NCI-H2107 (cell line): ENCODE measurements at regions not wholly inside any gene's neighbourhood (a gene's known extent, or its start where the extent isn't known, plus 50 kb on each side); places are given as distances from the start of the nearest gene placed in this dataset.

Experiments used
- DNase-seq: peaks from one replicate; lab custom pipeline; 2025; lab: John Stamatoyannopoulos, UW

DNA sequence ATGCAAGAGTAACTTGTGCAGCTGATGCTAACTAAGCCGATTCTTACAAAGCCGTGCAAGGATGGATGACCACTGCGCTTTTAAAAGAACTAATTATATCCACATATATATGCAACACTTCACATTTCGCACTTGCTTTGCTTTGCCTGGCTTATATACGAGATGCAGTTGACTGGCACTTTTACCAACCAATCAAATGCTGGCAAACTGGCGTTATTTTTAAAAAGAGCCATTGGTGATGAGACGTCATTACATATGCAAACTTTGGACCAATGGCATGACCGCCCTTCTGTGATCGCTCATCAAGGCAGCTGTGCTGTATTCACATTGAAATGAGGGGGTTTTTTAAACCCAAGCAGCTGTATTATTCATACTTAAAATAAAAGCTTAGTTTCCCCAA is 1147.7 kb upstream of the WWC1 start:
- DNase-seq: no peak

DNA sequence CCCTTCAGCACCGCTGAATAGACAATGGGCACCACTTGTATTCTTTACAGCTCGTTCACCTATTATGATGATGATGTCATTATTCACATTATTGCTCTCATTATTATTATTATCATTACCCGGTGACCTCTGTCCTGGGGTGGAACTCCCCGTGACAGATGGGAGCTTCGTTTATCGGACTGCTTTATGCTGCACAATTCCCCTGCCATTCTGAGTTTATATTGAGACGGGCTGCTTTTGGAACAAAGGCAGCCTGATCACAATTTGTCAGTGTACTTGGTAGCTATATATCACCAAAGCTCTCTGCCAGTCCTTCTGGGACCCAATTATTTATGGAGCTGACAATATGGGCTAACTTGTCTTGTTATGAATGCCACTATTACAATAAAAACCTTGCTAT is 1145.6 kb upstream of the WWC1 start:
- no peak for DNase-seq

DNA sequence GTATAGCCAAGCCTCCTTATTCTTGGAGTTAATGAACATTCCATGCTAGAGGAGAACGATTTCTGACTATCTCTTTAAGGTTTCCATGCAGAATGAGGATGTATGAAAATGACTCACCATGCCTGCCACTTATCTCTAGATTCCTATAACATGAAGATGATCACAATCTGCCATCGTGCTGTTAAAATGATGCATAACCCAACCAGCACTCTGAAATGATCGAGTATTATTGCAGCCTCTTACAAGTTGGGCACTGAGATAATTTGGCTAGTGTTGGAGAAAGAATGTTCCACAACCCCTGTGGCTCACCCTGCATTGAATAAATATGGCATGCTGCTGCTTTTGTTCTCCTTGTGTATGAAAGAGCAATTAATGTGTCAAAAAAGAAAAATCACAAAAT is 1143.6 kb upstream of the WWC1 start:
- DNase-seq: no peak

DNA sequence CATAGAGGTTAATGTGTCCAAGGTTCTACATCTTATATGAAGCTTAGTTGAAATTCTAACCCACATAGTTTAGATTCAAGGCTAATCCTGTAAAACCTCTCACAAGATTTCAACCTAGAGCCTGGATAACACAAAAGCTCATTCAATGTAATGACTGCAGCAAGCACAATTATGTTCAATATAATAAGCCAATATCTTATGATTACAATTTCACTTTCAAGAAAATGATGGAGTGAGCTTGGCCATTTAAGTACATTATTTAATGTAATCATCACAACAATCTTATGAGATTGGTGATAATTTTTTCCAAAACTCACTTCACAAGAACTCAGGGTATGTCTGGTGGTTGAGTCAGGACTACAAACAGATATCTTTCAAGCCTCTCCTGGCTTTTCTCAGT is 1140.8 kb upstream of the WWC1 start:
- no peak for DNase-seq

DNA sequence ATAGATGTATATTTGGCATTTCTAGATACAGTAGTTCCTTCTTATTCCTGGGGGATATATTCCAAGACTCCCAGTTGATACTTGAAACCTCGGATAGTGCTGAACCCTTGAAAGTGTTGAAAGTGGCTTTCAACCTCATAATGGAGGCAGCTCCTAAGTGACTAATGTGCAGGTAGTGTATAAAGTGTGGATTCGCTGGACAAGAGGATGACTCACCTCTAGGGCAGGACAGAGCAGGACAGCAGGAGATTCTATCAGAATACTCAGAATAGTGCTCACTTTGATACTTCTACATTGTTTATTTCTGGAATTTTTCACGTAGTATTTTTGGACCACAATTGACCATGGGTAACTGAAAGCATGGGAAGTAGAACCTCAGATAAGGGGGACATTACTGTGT is 1138.9 kb upstream of the WWC1 start:
- DNase-seq: no peak

DNA sequence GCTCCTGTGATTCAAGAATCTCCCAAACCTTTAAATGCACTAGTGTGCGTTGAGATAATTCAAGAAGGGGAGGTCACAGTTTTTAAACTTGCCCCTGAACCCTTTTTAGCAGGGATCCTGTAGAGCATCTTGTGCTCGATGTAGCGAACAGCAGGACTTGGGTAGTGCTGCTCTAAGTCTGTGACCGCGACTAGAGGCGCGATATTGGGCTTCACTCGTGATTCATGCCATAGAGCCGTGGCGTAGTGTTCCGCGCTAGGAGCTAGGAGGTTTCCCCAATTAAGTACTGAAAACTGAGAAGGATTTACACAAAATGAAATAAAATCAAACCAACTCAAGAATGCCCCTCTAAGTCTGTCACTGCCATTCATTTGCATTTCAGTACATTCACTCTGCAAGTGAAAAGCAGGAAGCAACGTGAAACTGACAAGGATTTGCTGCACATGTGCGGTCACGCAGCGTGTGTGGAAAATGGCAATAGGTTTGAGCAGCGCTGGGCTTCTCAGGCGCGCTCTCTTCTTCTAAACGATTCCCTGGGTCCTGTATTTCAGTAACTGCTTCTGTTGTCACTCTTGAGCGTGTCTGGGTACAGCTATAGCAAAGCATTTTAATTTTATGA is 1135.9 kb upstream of the WWC1 start:
- no peak for DNase-seq

DNA sequence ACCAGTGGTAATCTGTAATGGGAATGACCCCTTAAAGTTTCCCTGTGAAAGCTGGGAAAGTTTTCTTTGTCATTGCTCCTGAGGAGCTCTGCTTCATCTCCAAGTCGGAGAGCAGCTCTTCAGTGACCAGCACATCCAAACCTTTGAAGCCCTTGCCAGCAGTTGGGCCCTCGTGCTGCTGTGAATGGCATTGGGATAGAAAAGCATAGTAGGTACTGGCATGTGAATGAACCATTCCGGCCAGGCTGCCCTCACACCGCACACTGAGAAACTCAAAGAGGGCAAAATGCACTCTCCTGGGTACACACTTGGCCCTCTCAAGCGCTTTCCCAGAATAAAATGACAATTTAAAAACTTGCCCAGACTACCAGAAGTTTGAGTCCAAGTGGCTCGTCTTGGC is 1135.0 kb upstream of the WWC1 start:
- DNase-seq: no peak

DNA sequence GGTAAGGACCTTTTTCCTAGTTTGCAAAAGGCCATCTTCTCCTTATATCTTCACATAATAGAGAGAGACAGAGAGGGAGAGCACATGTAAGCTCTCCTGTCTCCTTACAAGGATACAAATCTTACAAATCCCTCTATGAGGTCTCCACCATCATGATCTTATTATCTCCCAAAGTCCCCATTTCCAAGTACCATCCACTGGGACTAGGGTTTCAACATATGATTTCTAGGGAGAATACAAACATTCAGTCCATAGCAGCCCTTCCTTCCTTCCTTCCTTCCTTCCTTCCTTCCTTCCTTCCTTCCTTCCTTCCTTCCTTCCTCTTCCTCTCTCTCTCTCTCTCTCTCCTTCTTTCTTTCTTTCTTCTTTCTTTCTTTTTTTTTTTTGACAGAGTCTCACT is 1132.9 kb upstream of the WWC1 start:
- DNase-seq: no peak

DNA sequence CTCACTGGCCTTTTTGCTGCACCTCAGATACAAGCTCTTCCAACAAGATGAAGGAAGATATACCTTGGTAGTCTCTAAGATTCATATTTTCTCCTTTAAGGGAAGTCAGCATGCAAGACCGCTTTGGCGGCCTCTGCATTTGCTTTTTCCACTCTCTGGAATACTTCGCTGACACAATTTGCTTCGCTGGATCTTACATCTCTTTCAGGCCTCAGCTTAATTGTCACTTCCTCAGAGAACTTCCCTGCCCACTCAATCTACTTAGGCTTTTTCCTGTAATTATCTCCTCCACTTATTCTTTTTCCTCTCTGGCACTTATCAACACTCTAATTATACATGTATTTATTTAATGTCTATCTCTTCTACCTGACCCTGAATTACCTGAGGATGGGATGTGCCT is 1131.1 kb upstream of the WWC1 start:
- DNase-seq: no peak

DNA sequence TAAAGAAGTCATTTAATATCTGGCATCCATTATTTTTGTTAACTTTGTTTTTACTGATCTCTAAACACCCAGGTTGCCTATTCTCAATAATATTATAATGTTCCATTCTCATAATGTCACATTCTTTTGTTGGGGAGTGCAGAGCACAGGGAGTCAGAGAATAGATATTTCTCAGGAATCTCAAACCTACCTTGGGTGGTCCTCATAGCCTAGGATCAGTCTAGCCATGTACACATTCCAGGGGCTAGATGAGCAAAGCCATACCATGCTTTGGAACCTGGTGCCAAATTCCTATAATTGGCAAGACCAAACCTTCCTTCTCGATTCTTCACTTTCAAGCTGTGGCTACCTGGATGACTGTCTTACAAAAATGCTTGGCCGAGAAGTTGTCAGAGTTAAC is 1124.7 kb upstream of the WWC1 start:
- no peak for DNase-seq

DNA sequence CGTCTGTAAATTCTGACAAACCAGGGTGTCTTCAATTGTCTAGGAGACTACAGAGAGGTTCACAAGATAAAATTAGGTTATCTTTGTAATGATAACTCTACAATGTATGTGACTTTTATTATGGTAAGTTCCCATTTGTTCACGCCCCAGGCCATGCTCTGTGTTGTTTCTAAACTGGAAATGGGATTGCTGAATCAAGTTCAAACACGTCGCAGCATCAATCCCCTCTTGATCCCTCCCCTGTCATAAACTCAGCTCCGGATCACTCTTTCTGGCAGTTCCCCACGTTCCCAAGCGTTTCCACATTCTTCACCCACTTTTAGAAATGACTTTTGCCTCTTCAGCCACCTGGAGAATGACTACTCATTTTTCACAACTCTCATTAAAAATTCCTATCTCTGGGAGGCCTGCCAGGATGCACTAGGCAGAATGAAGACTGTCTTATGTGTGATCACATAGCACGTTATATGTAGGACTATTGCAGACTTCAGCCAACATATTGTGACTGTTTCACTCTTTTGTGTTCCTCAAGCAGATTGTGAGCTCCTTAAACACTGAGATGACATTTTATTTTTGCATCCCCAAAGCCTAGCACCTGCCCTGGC is 1124.2 kb upstream of the WWC1 start:
- no peak for DNase-seq

DNA sequence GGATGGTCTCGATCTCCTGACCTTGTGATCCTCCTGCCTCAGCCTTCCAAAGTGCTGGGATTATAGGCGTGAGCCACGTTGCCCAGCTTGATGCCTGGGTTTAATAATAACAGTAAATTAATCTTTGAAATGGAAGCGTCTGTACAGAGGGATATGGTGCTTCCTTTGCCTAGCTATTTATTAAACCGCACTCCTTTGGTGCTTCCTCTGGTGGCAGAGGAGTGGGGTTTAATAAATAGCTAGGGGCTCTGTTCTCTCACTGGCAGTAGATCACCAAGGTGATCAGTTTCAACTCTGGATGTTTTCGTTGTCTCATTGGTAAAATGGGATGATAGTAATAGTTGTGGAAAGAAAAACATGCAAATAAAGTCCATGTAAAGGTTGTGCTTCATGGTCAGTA is 1122.5 kb upstream of the WWC1 start:
- DNase-seq: no peak

DNA sequence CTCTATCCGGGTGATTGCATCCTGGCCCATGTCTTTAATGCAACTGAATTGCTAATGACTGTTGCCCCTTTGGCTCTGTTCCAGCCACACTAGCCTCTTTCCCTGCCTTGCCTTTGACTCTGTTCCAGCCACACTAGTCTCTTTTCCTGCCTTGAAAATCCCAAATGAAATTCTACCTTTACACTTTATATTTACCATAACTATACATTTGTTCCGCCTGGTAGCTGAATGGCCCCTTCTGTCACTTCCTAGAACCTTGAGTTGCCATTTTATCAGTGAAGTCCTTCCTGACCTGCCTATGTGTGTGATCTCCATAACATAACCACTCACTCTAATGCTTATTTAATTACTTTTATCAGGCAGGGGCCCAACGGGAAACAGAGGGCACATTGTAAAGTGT is 1120.4 kb upstream of the WWC1 start:
- DNase-seq: no peak

DNA sequence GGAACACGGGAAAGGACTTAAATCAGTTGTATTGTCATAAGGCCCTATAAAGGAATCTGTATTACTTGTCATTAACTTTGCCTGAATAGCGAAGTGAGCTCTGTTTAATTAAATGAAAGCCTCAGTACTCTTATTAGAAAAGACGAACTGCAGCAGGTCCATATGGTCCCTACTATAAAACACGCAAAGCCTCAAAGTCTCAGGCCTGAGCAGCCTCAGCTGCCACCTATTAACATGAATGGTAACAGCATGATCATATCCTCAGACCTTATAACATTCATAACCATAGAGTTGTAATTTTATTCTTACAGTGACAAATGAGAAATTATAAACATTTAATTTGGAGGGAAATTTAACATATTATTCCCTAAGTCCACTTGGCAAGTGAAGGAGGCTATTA is 1113.7 kb upstream of the WWC1 start:
- DNase-seq: no peak

DNA sequence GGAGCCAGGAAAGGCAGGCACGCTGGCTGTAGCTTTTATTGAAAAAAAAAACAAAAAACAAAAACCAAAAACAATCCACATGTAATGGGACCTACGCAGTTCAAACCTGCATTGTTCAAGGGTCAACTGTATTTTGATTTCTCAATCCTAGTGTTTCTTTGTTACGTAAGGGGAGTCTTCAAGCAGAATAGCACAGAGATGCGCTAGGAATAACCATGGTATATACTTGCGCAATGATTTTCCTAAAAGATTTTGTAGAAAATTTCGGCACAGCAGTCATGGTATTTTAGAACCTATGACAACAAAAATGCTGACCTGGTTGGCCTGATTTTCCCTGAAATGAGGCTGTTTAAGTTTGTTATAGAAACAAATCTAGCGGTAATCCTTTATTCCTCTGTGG is 1110.5 kb upstream of the WWC1 start:
- no peak for DNase-seq

DNA sequence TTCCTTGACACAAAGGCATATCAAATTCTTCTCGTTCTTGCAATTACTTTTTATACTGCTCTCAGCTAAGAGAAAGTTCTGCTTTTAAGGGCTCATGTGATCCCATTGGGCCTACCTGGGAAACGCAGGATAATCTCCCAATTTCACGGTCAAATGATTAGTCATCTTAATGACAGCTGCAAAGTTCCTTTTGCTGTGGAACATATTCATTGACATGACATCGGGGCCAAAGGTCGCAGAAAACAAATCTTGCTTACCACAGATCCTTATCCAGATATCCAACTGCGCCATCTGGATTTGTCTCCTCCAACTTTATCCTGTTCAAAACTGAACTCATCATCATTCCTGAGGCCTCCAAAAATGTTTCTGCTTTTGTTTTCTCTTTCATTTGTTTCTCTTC is 1085.6 kb upstream of the WWC1 start:
- no peak for DNase-seq

DNA sequence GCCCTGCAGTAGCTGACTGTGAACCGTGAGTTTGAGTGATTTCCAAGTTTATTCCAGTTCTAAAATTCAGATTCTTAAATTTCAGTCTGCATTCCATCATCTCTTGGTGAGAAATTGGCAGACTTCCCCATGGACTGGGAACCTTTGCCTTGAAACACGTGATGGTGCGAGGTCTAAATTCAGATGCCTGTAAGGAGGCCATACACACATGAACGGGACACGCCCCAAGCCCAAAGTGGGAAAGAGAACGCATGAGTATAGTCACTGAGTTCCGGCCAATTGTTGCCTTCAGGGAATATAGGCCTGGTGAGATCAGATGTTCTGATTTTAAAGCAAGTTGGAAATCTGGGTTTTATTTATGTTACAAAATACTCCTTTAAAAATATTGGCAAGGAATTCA is 1084.4 kb upstream of the WWC1 start:
- no peak for DNase-seq

DNA sequence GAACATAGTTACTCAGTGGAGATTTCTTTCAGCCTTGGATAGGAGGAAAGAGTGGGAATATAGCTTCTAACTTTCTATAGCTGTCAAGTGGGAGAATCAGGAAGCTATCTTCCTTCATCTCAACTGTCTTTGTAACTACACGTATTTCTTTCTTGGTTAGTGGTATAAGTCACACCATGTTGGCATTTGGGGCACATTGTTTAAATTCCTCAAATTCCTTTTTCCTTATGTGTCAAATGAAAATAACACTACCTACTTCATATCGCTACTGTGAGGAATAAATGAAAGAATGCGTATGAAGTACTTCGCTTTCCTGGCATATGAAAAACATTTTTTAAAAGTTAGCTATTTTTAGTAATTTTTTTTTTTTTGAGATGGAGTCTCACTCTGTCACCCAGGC is 1082.5 kb upstream of the WWC1 start:
- no peak for DNase-seq

DNA sequence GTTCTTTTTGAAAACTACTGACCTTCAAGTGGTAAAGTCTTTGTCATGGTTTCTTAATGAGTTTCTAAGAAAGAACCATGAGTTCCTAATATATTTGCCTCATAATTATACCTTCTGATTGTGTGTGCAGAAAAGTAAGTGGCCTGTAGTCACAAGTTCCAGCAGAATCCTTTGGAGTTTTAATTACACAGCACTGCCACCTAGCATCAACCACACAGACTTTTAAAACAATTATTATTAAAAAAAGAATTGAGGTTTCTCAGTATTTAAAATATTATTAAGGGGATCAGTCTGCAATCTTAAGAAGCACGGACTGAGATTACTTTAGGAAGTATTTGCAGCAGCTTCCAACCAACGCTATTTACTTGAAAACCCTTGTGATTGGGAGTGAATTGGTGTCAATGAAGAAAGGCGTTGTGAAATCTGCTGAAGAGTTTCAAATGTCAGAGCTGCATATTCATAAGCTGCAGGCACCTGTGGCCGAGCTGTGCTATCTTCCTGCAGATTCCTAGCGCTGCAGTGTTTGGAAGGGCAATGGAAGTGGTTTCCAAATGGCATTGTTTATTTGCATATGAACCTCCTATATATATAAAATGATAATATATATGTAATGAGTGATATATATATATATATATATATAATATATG is 1074.2 kb upstream of the WWC1 start:
- DNase-seq: no peak

DNA sequence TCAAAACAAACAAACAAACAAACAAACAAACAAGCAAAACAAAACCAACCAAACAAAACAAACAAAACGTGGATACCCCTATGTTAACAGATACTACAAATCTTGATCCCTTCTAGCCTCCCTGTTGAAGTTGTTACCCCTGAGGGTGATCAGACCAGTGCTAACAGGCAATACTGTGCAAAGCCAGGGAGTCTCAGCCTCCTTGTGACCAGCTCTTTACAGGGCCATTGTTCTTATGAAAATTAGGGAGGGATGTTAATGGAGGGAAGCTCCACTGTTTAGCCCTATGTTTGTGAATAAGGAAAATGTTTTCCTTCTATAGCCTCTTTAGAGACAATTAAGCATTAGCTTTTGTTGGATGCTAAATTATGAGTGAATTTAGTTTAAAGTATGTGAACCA is 1072.1 kb upstream of the WWC1 start:
- DNase-seq: no peak

DNA sequence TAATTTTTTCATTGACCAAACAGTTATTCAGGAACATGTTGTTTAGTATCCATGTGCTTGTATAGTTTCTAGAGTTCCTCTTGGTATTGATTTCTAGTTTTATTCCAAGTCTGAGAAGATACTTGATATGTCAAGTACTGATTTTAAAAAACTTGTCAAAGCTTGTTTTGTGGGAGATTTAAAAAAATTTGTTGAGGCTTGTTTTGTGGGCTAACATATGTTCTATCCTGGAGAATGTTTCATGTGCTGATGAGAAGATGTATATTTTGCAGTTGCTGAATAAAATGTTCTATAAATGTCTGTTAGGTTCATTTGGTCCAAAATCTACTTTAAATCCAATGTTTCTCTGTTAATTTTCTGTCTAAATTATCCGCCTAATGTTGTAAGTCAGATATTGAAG is 1065.1 kb upstream of the WWC1 start:
- DNase-seq: no peak

DNA sequence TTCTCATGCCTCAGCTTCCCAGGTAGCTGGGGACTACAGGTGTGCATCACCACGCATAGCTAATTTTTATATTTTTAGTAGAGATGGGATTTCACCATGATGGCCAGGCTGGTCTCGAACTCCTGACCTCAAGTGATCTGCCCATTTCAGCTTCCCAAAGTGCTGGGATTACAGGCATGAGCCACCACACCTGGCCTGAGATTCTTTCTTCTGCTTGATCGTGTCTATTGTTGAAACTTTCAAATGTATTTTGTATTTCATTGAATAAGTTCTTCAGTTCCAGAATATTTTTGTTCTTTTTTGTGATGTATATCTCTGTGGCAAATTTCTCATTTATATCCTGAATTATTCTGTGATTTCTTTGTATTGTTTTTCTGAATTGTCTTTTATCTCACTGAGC is 1063.3 kb upstream of the WWC1 start:
- no peak for DNase-seq

DNA sequence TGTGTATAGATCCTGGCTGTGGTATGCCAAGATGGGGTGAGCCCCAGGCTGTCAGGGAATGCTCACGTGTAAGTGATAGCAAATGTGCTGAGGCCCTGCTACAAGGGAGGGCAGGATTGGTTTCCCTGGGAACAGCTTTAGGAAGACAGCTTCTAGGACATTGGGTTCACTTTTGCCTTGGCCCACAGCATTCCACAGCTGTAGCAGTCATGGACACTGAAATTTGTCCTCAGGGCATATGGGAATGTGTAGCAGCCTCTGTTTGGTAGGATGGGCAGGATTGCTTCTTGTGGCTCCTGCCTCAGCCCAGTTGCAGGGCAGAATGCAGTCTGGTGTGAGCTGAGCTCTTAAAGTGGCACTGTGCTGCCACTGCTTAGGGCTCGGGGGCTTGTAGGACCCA is 1061.7 kb upstream of the WWC1 start:
- DNase-seq: no peak

DNA sequence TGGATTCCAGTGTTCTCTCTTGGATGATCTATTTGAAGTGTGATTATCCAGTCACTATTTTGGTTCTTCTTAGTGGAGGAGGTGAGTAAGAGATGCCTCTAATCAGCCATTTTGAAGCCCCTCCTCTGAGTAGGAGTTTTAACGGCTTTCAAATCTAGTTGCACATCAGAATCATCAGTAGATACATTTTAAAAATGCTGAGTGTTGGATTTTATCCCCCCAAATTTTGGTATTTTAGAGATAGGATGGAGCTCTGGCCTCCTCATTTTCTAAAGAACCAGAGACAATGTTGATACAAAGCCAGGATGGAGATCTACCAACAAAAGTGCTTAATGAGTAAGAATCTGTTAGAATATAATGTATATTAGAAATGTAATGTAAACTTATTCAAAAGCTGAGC is 1061.0 kb upstream of the WWC1 start:
- DNase-seq: no peak
